ENCODE measurements at regions not wholly inside any gene's neighbourhood (a gene's known extent, or its start where the extent isn't known, plus 50 kb on each side); places are given as distances from the start of the nearest gene placed in this dataset.

GRCh38 chr6:105851606-105852005 lies 234.5 kb upstream of the PRDM1 start:
- TF ChIP-seq MAX (IDR thresholded peaks at IDR 0.05) (no peak), CTCF (IDR thresholded peaks at IDR 0.05) (no peak)
